ENCODE measurements at regions not wholly inside any gene's neighbourhood (a gene's known extent, or its start where the extent isn't known, plus 50 kb on each side); places are given as distances from the start of the nearest gene placed in this dataset. TPM values are rescaled to one million over a fixed set of nuclear protein-coding genes. Genes with fewer than 3 reads are reported as not detected.

- no peak for DNase-seq (ENCODE audit: low read depth)
- TF ChIP-seq CTCF (IDR thresholded peaks at IDR 0.05; ENCODE audit: insufficient read depth, low read length), result no peak
- H3K4me3 ChIP-seq (ENCODE audit: low read depth, low read length), result no peak overlapping the region
Measured at GRCh38 chr12:42648061-42648460, 58.5 kb upstream of the PRICKLE1 start.

- H3K4me3 ChIP-seq (ENCODE audit: low read depth, low read length), result no peak overlapping the region
- no peak for DNase-seq (ENCODE audit: low read depth)
- TF ChIP-seq CTCF (IDR thresholded peaks at IDR 0.05; ENCODE audit: insufficient read depth, low read length), result no peak
Measured at GRCh38 chr12:42643881-42644579, 54.5 kb upstream of the PRICKLE1 start.

GRCh38 chr12:42641221-42641885 lies 51.8 kb upstream of the PRICKLE1 start:
- no peak for TF ChIP-seq CTCF (IDR thresholded peaks at IDR 0.05; ENCODE audit: insufficient read depth, low read length)
- peak; percentile 16 for DNase-seq (ENCODE audit: low read depth)
- no peak overlapping the region for H3K4me3 ChIP-seq (ENCODE audit: low read depth, low read length)

- H3K4me3 ChIP-seq (ENCODE audit: low read depth, low read length), result no peak overlapping the region
- TF ChIP-seq CTCF (IDR thresholded peaks at IDR 0.05; ENCODE audit: insufficient read depth, low read length), result no peak
- no peak for DNase-seq (ENCODE audit: low read depth)
Measured at GRCh38 chr12:42640391-42640790, 50.8 kb upstream of the PRICKLE1 start.

GRCh38 chr12:42639556-42639955 lies 50.0 kb upstream of the PRICKLE1 start:
- no peak for DNase-seq (ENCODE audit: low read depth)
- H3K4me3 ChIP-seq (ENCODE audit: low read depth, low read length), result no peak overlapping the region
- TF ChIP-seq CTCF (IDR thresholded peaks at IDR 0.05; ENCODE audit: insufficient read depth, low read length), result no peak

Small RNA genes in the stretch of these regions (small RNA-seq; reads per million reads assigned to genes)
- gene MRPS36P5 (not detected), gene RPS27P21 (not detected)
